MM.1S (cell line): ENCODE measurements at regions not wholly inside any gene's neighbourhood (a gene's known extent, or its start where the extent isn't known, plus 50 kb on each side); places are given as distances from the start of the nearest gene placed in this dataset.

ENCODE experiments used
- DNase-seq: peaks from one replicate; pipeline ENCODE4 v3.0.0-alpha.2; 2015
- H2AFZ ChIP-seq: fragments of 300-600 bp; sonication (generic); 2 replicates; pipeline ENCODE4 v1.6.0; 2016; ENCODE audit warnings: antibody characterized with exemption, low read length
- H3F3A ChIP-seq: fragments of 300-600 bp; sonication (generic); 2 replicates; pipeline ENCODE4 v1.6.1; 2016; ENCODE audit warnings: mild to moderate bottlenecking, antibody characterized with exemption, low read length, moderate library complexity, mixed read lengths; ENCODE audit not compliant: insufficient read depth
- H3K27ac ChIP-seq: fragments of 300-600 bp; sonication (generic); 2 replicates; pipeline ENCODE4 v1.5.1; 2016; ENCODE audit warnings: mild to moderate bottlenecking, low read length
- H3K27me3 ChIP-seq: fragments of 300-600 bp; sonication (generic); replicated peaks from 2 replicates; pipeline ENCODE4 v1.6.0; 2016; ENCODE audit warnings: low read length; ENCODE audit not compliant: insufficient read depth
- H3K36me3 ChIP-seq: fragments of 300-600 bp; sonication (generic); replicated peaks from 2 replicates; pipeline ENCODE4 v1.6.1; 2016; ENCODE audit warnings: mild to moderate bottlenecking, low read length, mixed read lengths; ENCODE audit not compliant: insufficient read depth
- H3K4me1 ChIP-seq: fragments of 300-600 bp; sonication (generic); 2 replicates; pipeline ENCODE4 v1.6.1; 2016; ENCODE audit warnings: low read length, mixed read lengths
- H3K4me2 ChIP-seq: fragments of 300-600 bp; sonication (generic); 2 replicates; pipeline ENCODE4 v1.6.0; 2016; ENCODE audit warnings: low read depth, low read length
- H3K4me3 ChIP-seq: fragments of 300-600 bp; sonication (generic); 2 replicates; pipeline ENCODE4 v1.5.1; 2016; ENCODE audit warnings: low read length, mixed read lengths
- H3K79me2 ChIP-seq: fragments of 300-600 bp; sonication (generic); 2 replicates; pipeline ENCODE4 v1.6.1; 2016; ENCODE audit warnings: mixed run types, low read length, mixed read lengths
- H3K9ac ChIP-seq: fragments of 300-600 bp; sonication (generic); 2 replicates; pipeline ENCODE4 v1.6.1; 2016; ENCODE audit warnings: low read length, mixed read lengths
- H3K9me2 ChIP-seq: fragments of 300-600 bp; sonication (generic); replicated peaks from 2 replicates; pipeline ENCODE4 v1.6.1; 2016; ENCODE audit warnings: mild to moderate bottlenecking, low read length, mixed read lengths; ENCODE audit not compliant: insufficient read depth
- H3K9me3 ChIP-seq: fragments of 300-600 bp; sonication (generic); replicated peaks from 2 replicates; pipeline ENCODE4 v1.6.1; 2016; ENCODE audit warnings: mild to moderate bottlenecking, low read length, mixed read lengths; ENCODE audit not compliant: insufficient read depth
- H4K20me1 ChIP-seq: fragments of 300-600 bp; sonication (generic); 2 replicates; pipeline ENCODE4 v1.6.1; 2016; ENCODE audit warnings: mild to moderate bottlenecking, low read length, moderate library complexity, mixed read lengths; ENCODE audit not compliant: insufficient read depth
- CTCF ChIP-seq: fragments of 300-600 bp; sonication (generic); IDR thresholded peaks from 2 replicates; pipeline ENCODE4 v1.5.1; 2016; ENCODE audit warnings: antibody characterized with exemption, low read length, mixed read lengths
- EZH2 ChIP-seq: fragments of 300-600 bp; sonication (generic); optimal IDR thresholded peaks from 2 replicates; pipeline ENCODE3; 2017; ENCODE audit warnings: low read depth, mild to moderate bottlenecking, antibody characterized with exemption, low read length, mixed read lengths
- EZH2phosphoT487 ChIP-seq: fragments of 300-600 bp; sonication (generic); IDR thresholded peaks from 2 replicates; pipeline ENCODE4 v1.6.1; 2018; ENCODE audit warnings: antibody characterized with exemption, low read length

GRCh38 chr5:130955041-130955440 is 210.0 kb downstream of the HINT1 start:
- H3K36me3 ChIP-seq: no peaks in the 10 kb centered on the region
- H3K4me1 ChIP-seq: no peaks in the 10 kb centered on the region
- H3K4me2 ChIP-seq: no peak overlapping the region
- H3F3A ChIP-seq: no peaks in the 10 kb centered on the region
- H3K9me3 ChIP-seq: no peaks in the 10 kb centered on the region
- no peak for TF ChIP-seq EZH2
- no peak for TF ChIP-seq CTCF
- no peaks in the 10 kb centered on the region for H4K20me1 ChIP-seq
- no peak for DNase-seq
- no peaks in the 10 kb centered on the region for H3K9me2 ChIP-seq
- H3K27ac ChIP-seq: no peak overlapping the region
- H3K79me2 ChIP-seq: no peaks in the 10 kb centered on the region
- H3K4me3 ChIP-seq: no peak overlapping the region
- no peak overlapping the region for H2AFZ ChIP-seq
- no peak overlapping the region for H3K9ac ChIP-seq
- H3K27me3 ChIP-seq: no peaks in the 10 kb centered on the region

GRCh38 chr5:130954336-130954735 is 210.7 kb downstream of the HINT1 start:
- no peaks in the 10 kb centered on the region for H3K9me2 ChIP-seq
- TF ChIP-seq EZH2 (no peak), CTCF (no peak), EZH2phosphoT487 (no peak)
- DNase-seq: no peak

GRCh38 chr5:130939059-130939458 is 226.0 kb downstream of the HINT1 start:
- H3K27me3 ChIP-seq: no peaks in the 10 kb centered on the region
- H3K4me3 ChIP-seq: no peak overlapping the region
- H3K79me2 ChIP-seq: no peaks in the 10 kb centered on the region
- H4K20me1 ChIP-seq: no peaks in the 10 kb centered on the region
- no peak overlapping the region for H3K4me2 ChIP-seq
- H3F3A ChIP-seq: no peaks in the 10 kb centered on the region
- no peaks in the 10 kb centered on the region for H3K9me3 ChIP-seq
- H2AFZ ChIP-seq: no peak overlapping the region
- H3K4me1 ChIP-seq: no peaks in the 10 kb centered on the region
- H3K36me3 ChIP-seq: no peaks in the 10 kb centered on the region
- no peak for TF ChIP-seq EZH2phosphoT487
- TF ChIP-seq EZH2: no peak
- TF ChIP-seq CTCF: no peak
- H3K9ac ChIP-seq: no peak overlapping the region
- DNase-seq: no peak
- H3K9me2 ChIP-seq: no peaks in the 10 kb centered on the region
- no peak overlapping the region for H3K27ac ChIP-seq

More at GRCh38 chr5:130954336-130954735, 210.7 kb downstream of the HINT1 start:
- H3K27me3 ChIP-seq: no peaks in the 10 kb centered on the region
- H3K36me3 ChIP-seq: no peaks in the 10 kb centered on the region
- H4K20me1 ChIP-seq: no peaks in the 10 kb centered on the region
- no peak overlapping the region for H3K9ac ChIP-seq
- no peak overlapping the region for H3K4me3 ChIP-seq
- H3K4me2 ChIP-seq: no peak overlapping the region
- no peaks in the 10 kb centered on the region for H3K9me3 ChIP-seq
- H3K27ac ChIP-seq: no peak overlapping the region
- H3K79me2 ChIP-seq: no peaks in the 10 kb centered on the region
- H3K4me1 ChIP-seq: no peaks in the 10 kb centered on the region
- H3F3A ChIP-seq: no peaks in the 10 kb centered on the region
- H2AFZ ChIP-seq: no peak overlapping the region
